ENCODE measurements at regions not wholly inside any gene's neighbourhood (a gene's known extent, or its start where the extent isn't known, plus 50 kb on each side); places are given as distances from the start of the nearest gene placed in this dataset.

DNA sequence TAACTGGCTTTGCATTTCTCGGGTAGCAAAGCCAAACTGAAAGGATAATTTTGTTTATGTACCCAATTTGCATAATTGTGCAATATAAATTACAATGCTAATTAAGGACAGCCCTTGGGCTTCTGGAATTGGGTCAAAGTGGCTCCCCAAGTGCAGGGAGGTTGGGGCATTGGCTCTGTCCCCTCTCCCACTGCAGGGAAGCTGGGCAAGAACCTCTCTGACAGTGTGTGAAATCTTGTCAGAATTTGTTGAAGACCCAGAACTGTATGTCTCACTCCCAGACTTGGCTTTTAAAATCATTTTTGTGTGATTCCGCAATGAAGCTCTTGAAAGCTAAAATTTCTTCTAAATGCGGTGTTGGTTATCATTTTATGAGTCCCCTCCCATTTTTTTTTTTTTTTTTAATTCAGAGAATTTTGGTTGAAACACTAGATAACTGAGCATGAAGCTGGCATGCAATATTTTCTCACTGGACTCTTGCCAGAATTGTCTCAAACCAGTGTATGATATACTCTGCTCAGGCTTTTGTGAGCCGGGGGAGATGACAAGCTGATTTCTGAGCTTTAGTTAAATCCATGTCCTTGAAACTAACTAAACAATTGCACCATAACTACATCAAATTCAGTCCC, 878.9 kb upstream of the CXADR start:
- Mint-ChIP-seq H3K36me3 (peaks cover 18% of the 10 kb centered on the region), H3K4me1 (ENCODE audit: unreplicated experiment) (peaks cover 11% of the 10 kb centered on the region), H3K4me3 (no peak overlapping the region), H3K27ac (no peak overlapping the region), H3K9me3 (no peaks in the 10 kb centered on the region), H3K27me3 (no peaks in the 10 kb centered on the region)
- TF ChIP-seq, protein P1, sequence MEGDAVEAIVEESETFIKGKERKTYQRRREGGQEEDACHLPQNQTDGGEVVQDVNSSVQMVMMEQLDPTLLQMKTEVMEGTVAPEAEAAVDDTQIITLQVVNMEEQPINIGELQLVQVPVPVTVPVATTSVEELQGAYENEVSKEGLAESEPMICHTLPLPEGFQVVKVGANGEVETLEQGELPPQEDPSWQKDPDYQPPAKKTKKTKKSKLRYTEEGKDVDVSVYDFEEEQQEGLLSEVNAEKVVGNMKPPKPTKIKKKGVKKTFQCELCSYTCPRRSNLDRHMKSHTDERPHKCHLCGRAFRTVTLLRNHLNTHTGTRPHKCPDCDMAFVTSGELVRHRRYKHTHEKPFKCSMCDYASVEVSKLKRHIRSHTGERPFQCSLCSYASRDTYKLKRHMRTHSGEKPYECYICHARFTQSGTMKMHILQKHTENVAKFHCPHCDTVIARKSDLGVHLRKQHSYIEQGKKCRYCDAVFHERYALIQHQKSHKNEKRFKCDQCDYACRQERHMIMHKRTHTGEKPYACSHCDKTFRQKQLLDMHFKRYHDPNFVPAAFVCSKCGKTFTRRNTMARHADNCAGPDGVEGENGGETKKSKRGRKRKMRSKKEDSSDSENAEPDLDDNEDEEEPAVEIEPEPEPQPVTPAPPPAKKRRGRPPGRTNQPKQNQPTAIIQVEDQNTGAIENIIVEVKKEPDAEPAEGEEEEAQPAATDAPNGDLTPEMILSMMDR (conservative IDR thresholded peaks at IDR 0.05) = no peak
- DNase-seq (ENCODE audit: extremely low spot score, unreplicated experiment) = no peak

DNA sequence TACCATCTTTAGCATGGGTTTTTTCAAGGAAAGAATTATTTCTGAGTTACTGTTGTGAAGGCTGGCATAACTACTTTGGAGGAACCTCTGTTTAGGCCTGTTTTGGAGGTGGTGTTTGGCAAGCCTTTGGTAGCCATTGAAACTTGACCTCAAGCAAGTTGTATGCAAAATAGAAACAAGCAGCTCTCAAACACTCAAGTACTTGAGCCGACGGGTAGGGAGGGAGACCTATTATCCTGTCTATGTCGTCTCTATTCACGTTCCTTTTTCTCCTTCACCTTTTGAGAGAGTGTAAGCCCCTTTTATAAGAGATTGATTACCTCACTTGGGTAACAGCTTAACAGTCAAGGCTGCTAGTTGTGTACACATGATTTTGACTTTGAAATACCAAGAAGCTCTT, 878.3 kb upstream of the CXADR start:
- TF ChIP-seq, protein P1 (conservative IDR thresholded peaks at IDR 0.05) = no peak
- no peak for DNase-seq (ENCODE audit: extremely low spot score, unreplicated experiment)
- H3K27me3 Mint-ChIP-seq = no peaks in the 10 kb centered on the region
- no peak overlapping the region for H3K27ac Mint-ChIP-seq
- H3K4me1 Mint-ChIP-seq (ENCODE audit: unreplicated experiment) = peaks cover 11% of the 10 kb centered on the region
- H3K4me3 Mint-ChIP-seq = no peak overlapping the region
- peaks cover 22% of the 10 kb centered on the region for H3K36me3 Mint-ChIP-seq
- no peaks in the 10 kb centered on the region for H3K9me3 Mint-ChIP-seq

DNA sequence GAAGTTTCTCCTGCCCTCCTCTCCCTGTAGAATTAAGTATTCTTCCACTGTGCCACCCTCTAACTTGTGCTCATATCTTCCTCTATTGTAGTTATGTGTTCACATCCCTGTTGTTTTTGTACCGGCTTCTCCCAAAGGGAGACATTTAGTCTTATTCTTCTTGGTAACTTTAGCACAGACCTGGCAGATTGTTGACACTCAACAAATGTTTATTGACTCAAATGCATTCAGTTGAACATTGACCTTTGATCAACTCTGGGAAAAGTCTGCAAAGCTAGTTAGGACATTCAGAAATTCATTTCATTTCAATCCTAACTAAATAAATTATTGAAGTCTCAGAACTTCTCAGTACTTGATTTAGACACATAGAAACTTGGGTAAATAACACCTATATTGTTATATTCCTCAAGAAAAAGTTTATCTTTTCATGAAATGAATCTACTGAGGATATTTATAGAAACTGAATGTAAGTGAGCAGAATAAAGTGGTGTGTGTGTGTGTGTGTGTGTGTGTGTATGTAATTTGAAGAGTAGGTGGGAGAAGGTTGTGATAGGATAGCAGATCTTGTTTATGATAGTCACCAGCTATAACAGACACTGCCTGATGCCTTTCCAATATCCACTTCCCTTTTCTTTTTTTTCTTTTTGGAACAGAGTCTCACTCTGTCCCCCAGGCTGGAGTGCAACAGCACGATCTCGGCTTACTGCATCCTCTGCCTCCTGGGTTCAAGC, 872.4 kb upstream of the CXADR start:
- Mint-ChIP-seq H3K4me1 (ENCODE audit: unreplicated experiment) (no peaks in the 10 kb centered on the region), H3K27me3 (no peaks in the 10 kb centered on the region), H3K36me3 (peaks cover 14% of the 10 kb centered on the region), H3K27ac (no peak overlapping the region), H3K9me3 (peaks cover 5% of the 10 kb centered on the region), H3K4me3 (no peak overlapping the region)
- TF ChIP-seq, protein P1 (conservative IDR thresholded peaks at IDR 0.05) = no peak
- DNase-seq (ENCODE audit: extremely low spot score, unreplicated experiment) = no peak

DNA sequence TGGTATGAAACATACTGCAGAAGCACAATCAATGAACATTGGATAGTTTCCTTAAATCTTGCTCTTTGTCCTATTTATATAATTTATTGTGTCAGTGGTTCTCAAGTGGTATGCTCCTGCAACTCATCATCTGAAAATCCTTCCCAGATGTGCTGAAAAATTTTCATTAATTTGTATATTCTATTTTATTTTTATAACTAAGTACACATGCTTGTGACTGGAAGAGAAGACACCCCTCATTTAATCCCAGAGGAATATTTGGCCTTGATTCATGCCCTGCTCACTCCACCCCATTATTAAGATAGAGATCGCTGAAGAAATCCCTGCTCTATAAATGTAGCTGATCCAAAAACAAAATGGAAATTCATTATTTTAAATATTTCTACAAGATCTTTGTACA, 870.5 kb upstream of the CXADR start:
- Mint-ChIP-seq H3K27me3 (no peaks in the 10 kb centered on the region), H3K9me3 (peaks cover 5% of the 10 kb centered on the region)
- no peak for DNase-seq (ENCODE audit: extremely low spot score, unreplicated experiment)

DNA sequence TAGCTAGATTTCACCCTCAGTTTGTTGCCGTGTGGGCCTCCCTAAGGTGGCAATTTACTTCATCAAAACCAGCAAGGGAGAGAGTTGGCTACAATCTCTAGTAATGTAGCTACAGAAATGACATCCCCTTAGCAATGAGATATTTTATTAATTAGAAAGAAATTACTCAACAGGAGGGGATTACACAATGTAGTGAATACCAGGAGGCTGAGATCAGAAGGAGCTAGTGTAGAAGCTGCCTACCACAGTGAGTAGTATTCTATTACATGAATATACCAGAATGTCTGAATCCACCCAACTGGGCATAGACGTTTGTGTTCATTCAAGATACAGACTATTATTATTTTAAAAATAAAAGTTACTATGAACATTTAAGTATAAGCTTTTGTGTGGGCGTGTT, 868.2 kb upstream of the CXADR start:
- Mint-ChIP-seq H3K36me3 (peaks cover 7% of the 10 kb centered on the region), H3K4me3 (no peak overlapping the region), H3K4me1 (ENCODE audit: unreplicated experiment) (peaks cover 4% of the 10 kb centered on the region), H3K9me3 (peaks cover 5% of the 10 kb centered on the region), H3K27me3 (no peaks in the 10 kb centered on the region), H3K27ac (no peak overlapping the region)
- no peak for DNase-seq (ENCODE audit: extremely low spot score, unreplicated experiment)
- TF ChIP-seq, protein P1 (conservative IDR thresholded peaks at IDR 0.05) = no peak

More for the DNA sequence above, 870.5 kb upstream of the CXADR start:
- H3K4me1 Mint-ChIP-seq (ENCODE audit: unreplicated experiment) = no peaks in the 10 kb centered on the region
- TF ChIP-seq, protein P1 (conservative IDR thresholded peaks at IDR 0.05) = no peak
- H3K27ac Mint-ChIP-seq = no peak overlapping the region
- peaks cover 11% of the 10 kb centered on the region for H3K36me3 Mint-ChIP-seq
- no peak overlapping the region for H3K4me3 Mint-ChIP-seq

Measured in type B pancreatic cell (in vitro differentiated cells).